SK-N-SH treated with all-trans-retinoic acid at 6 μM for 48 hours (cell line): ENCODE measurements at regions not wholly inside any gene's neighbourhood (a gene's known extent, or its start where the extent isn't known, plus 50 kb on each side); places are given as distances from the start of the nearest gene placed in this dataset.

Experiments used
- ATAC-seq: fragments of 200-7000 bp; cut with Tn5 transposase; 3 replicates; pipeline ENCODE4 v1.9.1; 2020; ENCODE audit warnings: mild to moderate bottlenecking, moderate library complexity
- ARNTL ChIP-seq: fragments of 450-650 bp; formaldehyde crosslinking; IDR thresholded peaks from 2 replicates; pipeline ENCODE4 v1.5.0; 2020; ENCODE audit warnings: low read depth, mild to moderate bottlenecking, moderate library complexity, borderline replicate concordance
- BACH2 ChIP-seq: fragments of 250-450 bp; sonication (Bioruptor Pico); IDR thresholded peaks from 2 replicates; pipeline ENCODE4 v1.9.0; 2021; ENCODE audit warnings: mild to moderate bottlenecking, borderline replicate concordance
- CREB5 ChIP-seq: fragments of 250-450 bp; sonication (Bioruptor Pico); IDR thresholded peaks from 2 replicates; pipeline ENCODE4 v1.5.1; 2020; ENCODE audit warnings: low read depth, mild to moderate bottlenecking, moderate library complexity
- CSDC2 ChIP-seq: fragments of 250-450 bp; sonication (Bioruptor Pico); IDR thresholded peaks from 2 replicates; pipeline ENCODE4 v1.5.0; 2020; ENCODE audit warnings: mild to moderate bottlenecking, moderate library complexity
- CSRNP3 ChIP-seq: fragments of 250-450 bp; sonication (Bioruptor Pico); IDR thresholded peaks from 2 replicates; pipeline ENCODE4 v1.5.1; 2021; ENCODE audit warnings: mild to moderate bottlenecking, moderate library complexity
- ESRRG ChIP-seq: fragments of 250-450 bp; sonication (Bioruptor Pico); IDR thresholded peaks from 2 replicates; pipeline ENCODE4 v1.6.1; 2021; ENCODE audit warnings: mild to moderate bottlenecking
- GLIS3 ChIP-seq: fragments of 250-450 bp; sonication (Bioruptor Pico); IDR thresholded peaks from 2 replicates; pipeline ENCODE4 v1.5.0; 2020; ENCODE audit warnings: mild to moderate bottlenecking, moderate library complexity
- ISL1 ChIP-seq: fragments of 250-450 bp; sonication (Bioruptor Pico); IDR thresholded peaks from 2 replicates; pipeline ENCODE4 v2.1.2; 2022; ENCODE audit warnings: mild to moderate bottlenecking, moderate library complexity
- PATZ1 ChIP-seq: fragments of 250-450 bp; sonication (Bioruptor Pico); IDR thresholded peaks from 2 replicates; pipeline ENCODE4 v1.8.0; 2020; ENCODE audit warnings: mild to moderate bottlenecking, moderate library complexity, borderline replicate concordance
- POU6F1 ChIP-seq: fragments of 250-450 bp; sonication (Bioruptor Pico); IDR thresholded peaks from 2 replicates; pipeline ENCODE4 v1.8.0; 2021; ENCODE audit warnings: low read depth, mild to moderate bottlenecking, moderate library complexity, borderline replicate concordance
- PPARA ChIP-seq: fragments of 250-450 bp; sonication (Bioruptor Pico); IDR thresholded peaks from 2 replicates; pipeline ENCODE4 v1.5.0; 2020; ENCODE audit warnings: mild to moderate bottlenecking, borderline replicate concordance
- RARB ChIP-seq: fragments of 250-450 bp; sonication (Bioruptor Pico); IDR thresholded peaks from 2 replicates; pipeline ENCODE4 v1.8.0; 2021; ENCODE audit warnings: mild to moderate bottlenecking, moderate library complexity
- TOX ChIP-seq: fragments of 250-450 bp; sonication (Bioruptor Pico); IDR thresholded peaks from 2 replicates; pipeline ENCODE4 v1.8.0; 2021; ENCODE audit warnings: mild to moderate bottlenecking, moderate library complexity, borderline replicate concordance
- TSHZ2 ChIP-seq: fragments of 250-450 bp; sonication (Bioruptor Pico); IDR thresholded peaks from 2 replicates; pipeline ENCODE4 v1.5.0; 2020; ENCODE audit warnings: mild to moderate bottlenecking, moderate library complexity
- ZFP3 ChIP-seq: fragments of 250-450 bp; sonication (Bioruptor Pico); IDR thresholded peaks from 2 replicates; pipeline ENCODE4 v1.5.0; 2020; ENCODE audit warnings: mild to moderate bottlenecking, moderate library complexity
- ZFP30 ChIP-seq: fragments of 450-650 bp; formaldehyde crosslinking; IDR thresholded peaks from 2 replicates; pipeline ENCODE4 v1.5.0; 2022; ENCODE audit warnings: mild to moderate bottlenecking, moderate library complexity
- ZNF565 ChIP-seq: fragments of 450-650 bp; formaldehyde crosslinking; conservative IDR thresholded peaks from 2 replicates; pipeline ENCODE4 v1.5.0; 2020; ENCODE audit warnings: low read depth, mild to moderate bottlenecking, moderate library complexity
- ZNF70 ChIP-seq: fragments of 450-650 bp; formaldehyde crosslinking; IDR thresholded peaks from 2 replicates; pipeline ENCODE4 v1.5.0; 2020; ENCODE audit warnings: mild to moderate bottlenecking, moderate library complexity

GRCh38 chr13:74696148-74696922, 562.1 kb upstream of the KLF12 start:
- ATAC-seq: no peak
- TF ChIP-seq CSRNP3 (CRISPR knock-in tag) (no peak), ZFP30 (CRISPR knock-in tag) (no peak), BACH2 (CRISPR knock-in tag) (no peak), TSHZ2 (CRISPR knock-in tag) (no peak), ESRRG (no peak), POU6F1 (no peak), ZNF565 (CRISPR knock-in tag) (no peak), TOX (CRISPR knock-in tag) (no peak)
- TF ChIP-seq, all 23 proteins: peak for 0

- TF ChIP-seq ZNF565 (CRISPR knock-in tag): no peak
- ATAC-seq: no peak
Observed at GRCh38 chr13:74695021-74695800, 561.0 kb upstream of the KLF12 start.

GRCh38 chr13:74687442-74688182, 553.4 kb upstream of the KLF12 start:
- no peak for ATAC-seq
- no peak for TF ChIP-seq CREB5 (CRISPR knock-in tag)
- TF ChIP-seq ESRRG: no peak
- TF ChIP-seq ZFP3 (CRISPR knock-in tag): no peak
- TF ChIP-seq PATZ1: no peak

- ATAC-seq: no peak
- TF ChIP-seq ESRRG: no peak
- TF ChIP-seq RARB (CRISPR knock-in tag): no peak
- TF ChIP-seq ISL1 (CRISPR knock-in tag): no peak
- no peak for TF ChIP-seq ZFP3 (CRISPR knock-in tag)
- TF ChIP-seq PATZ1: no peak
- TF ChIP-seq ZNF70 (CRISPR knock-in tag): no peak
- TF ChIP-seq GLIS3 (CRISPR knock-in tag): no peak
- no peak for TF ChIP-seq ARNTL (CRISPR knock-in tag)
- TF ChIP-seq CSDC2 (CRISPR knock-in tag): no peak
- TF ChIP-seq CREB5 (CRISPR knock-in tag): no peak
- TF ChIP-seq ZNF565 (CRISPR knock-in tag): no peak
- TF ChIP-seq ZFP30 (CRISPR knock-in tag): no peak
- no peak for TF ChIP-seq BACH2 (CRISPR knock-in tag)
- TF ChIP-seq PPARA (CRISPR knock-in tag): no peak
Observed at GRCh38 chr13:74683411-74683810, 549.2 kb upstream of the KLF12 start.
